ENCODE measurements at regions not wholly inside any gene's neighbourhood (a gene's known extent, or its start where the extent isn't known, plus 50 kb on each side); places are given as distances from the start of the nearest gene placed in this dataset.

DNA sequence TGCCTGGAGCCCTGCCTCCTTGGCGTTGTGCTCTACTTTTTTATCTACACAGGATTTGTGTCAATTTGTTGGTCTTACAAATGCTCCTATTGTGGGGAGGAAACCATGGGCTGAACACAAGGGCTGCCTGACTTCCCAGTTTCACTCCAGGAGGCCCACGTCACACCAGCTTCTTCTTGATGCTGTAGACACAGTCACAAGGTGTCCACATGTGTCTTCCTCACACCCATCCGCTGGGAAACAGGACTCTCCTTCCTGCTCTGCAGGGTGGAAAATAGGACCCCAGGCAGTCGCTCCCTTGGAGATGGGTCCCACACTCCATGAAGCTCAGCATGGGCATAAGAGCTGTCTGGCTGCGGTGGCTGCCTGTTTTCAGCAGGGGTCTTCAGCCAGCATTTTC, 468.2 kb downstream of the EPHA4 start:
- H2BK120ac ChIP-seq (ENCODE audit: low read depth, low read length, poor library complexity, severe bottlenecking) = no peak overlapping the region
- H2BK20ac ChIP-seq (ENCODE audit: low read depth, low read length, poor library complexity, severe bottlenecking) = no peak overlapping the region
- Mint-ChIP-seq H3K4me1 (peaks cover 11 to 18% of the 10 kb centered on the region in 2 experiments), H3K27ac (no peak overlapping the region), H3K9me3 (no peaks in the 10 kb centered on the region), H3K4me3 (no peak overlapping the region), H3K27me3 (ENCODE audit: low read depth) (no peaks in the 10 kb centered on the region; the same call in 1 of the 2 replicates), H3K36me3 (ENCODE audit: insufficient read depth in 1 of 3, low read depth in 3 of 3) (no peaks in the 10 kb centered on the region; a peak in 1 of 7 replicates)
- no peak overlapping the region for H2AFZ ChIP-seq (ENCODE audit: low read length)
- H4K91ac ChIP-seq (ENCODE audit: insufficient read length, low read depth, low read length) = no peak overlapping the region
- H3K14ac ChIP-seq (ENCODE audit: insufficient read depth, low read length) = no peak overlapping the region
- H3K18ac ChIP-seq (ENCODE audit: insufficient read length, low read depth, low read length) = no peak overlapping the region
- no CpG with 5 or more reads among the region's 5 CpGs for WGBS (ENCODE audit: extremely low coverage, insufficient read length, low lambda C conversion rate)
- no peak overlapping the region for H3K27ac ChIP-seq (ENCODE audit: insufficient read length, low read depth, low read length)
- H2BK15ac ChIP-seq (ENCODE audit: low read depth, low read length) = no peak overlapping the region
- no peak overlapping the region for H4K5ac ChIP-seq (ENCODE audit: insufficient read length, low read depth, low read length)
- no peak overlapping the region for H3T11ph ChIP-seq (ENCODE audit: low read length)
- H2AK5ac ChIP-seq (ENCODE audit: insufficient read length, low read length) = no peak overlapping the region
- no peak overlapping the region for H2BK12ac ChIP-seq (ENCODE audit: insufficient read length, low read depth, low read length)
- DNase-seq = no peak
- no peak overlapping the region for H3K23ac ChIP-seq (ENCODE audit: insufficient read length, low read depth, low read length)
- no peak overlapping the region for H3K4me2 ChIP-seq (ENCODE audit: insufficient read depth, insufficient read length, low read length)
- no peaks in the 10 kb centered on the region for H3K79me2 ChIP-seq (ENCODE audit: insufficient read depth, low read length)
- no peaks in the 10 kb centered on the region for H3K9me3 ChIP-seq (ENCODE audit: control insufficient read depth, low read depth, low read length)
- H3K4ac ChIP-seq (ENCODE audit: low read depth, low read length) = no peak overlapping the region
- no peak overlapping the region for H2BK5ac ChIP-seq (ENCODE audit: insufficient read length, low read length)
- no peaks in the 10 kb centered on the region for H3K23me2 ChIP-seq (ENCODE audit: insufficient read length, low read depth, low read length, poor library complexity, severe bottlenecking)
- H3K79me1 ChIP-seq (ENCODE audit: insufficient read depth, low read depth, low read length, poor library complexity, severe bottlenecking) = no peaks in the 10 kb centered on the region
- TF ChIP-seq, protein P1, sequence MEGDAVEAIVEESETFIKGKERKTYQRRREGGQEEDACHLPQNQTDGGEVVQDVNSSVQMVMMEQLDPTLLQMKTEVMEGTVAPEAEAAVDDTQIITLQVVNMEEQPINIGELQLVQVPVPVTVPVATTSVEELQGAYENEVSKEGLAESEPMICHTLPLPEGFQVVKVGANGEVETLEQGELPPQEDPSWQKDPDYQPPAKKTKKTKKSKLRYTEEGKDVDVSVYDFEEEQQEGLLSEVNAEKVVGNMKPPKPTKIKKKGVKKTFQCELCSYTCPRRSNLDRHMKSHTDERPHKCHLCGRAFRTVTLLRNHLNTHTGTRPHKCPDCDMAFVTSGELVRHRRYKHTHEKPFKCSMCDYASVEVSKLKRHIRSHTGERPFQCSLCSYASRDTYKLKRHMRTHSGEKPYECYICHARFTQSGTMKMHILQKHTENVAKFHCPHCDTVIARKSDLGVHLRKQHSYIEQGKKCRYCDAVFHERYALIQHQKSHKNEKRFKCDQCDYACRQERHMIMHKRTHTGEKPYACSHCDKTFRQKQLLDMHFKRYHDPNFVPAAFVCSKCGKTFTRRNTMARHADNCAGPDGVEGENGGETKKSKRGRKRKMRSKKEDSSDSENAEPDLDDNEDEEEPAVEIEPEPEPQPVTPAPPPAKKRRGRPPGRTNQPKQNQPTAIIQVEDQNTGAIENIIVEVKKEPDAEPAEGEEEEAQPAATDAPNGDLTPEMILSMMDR (conservative IDR thresholded peaks at IDR 0.05) = no peak
- H3K56ac ChIP-seq (ENCODE audit: insufficient read length, low read depth, low read length) = no peak overlapping the region
- no peak overlapping the region for H4K8ac ChIP-seq (replicated peaks; ENCODE audit: insufficient read length, low read depth, low read length)
- H3K9ac ChIP-seq (ENCODE audit: extremely low read depth, insufficient read length, low read length) = no peak overlapping the region
- H4K20me1 ChIP-seq (ENCODE audit: control insufficient read depth, insufficient read depth, insufficient read length) = no peaks in the 10 kb centered on the region
- no peaks in the 10 kb centered on the region; the same call in 1 of the 2 replicates for H3K4me1 ChIP-seq (ENCODE audit: insufficient read depth, low read length)
- no peaks in the 10 kb centered on the region for H3K27me3 ChIP-seq (ENCODE audit: insufficient read depth, low read length)
